SHP77 treated with DMSO at 0.1 percent for 48 hours (cell line): ENCODE measurements at regions not wholly inside any gene's neighbourhood (a gene's known extent, or its start where the extent isn't known, plus 50 kb on each side); places are given as distances from the start of the nearest gene placed in this dataset.
"Not testable (repeated sequence)": the region's sequence is repeated elsewhere in the genome, so short reads cannot be mapped to it uniquely, and the experiment has no call there.

Experiments
- DNase-seq: peaks from one replicate; lab custom pipeline; 2025; lab: John Stamatoyannopoulos, UW

DNA sequence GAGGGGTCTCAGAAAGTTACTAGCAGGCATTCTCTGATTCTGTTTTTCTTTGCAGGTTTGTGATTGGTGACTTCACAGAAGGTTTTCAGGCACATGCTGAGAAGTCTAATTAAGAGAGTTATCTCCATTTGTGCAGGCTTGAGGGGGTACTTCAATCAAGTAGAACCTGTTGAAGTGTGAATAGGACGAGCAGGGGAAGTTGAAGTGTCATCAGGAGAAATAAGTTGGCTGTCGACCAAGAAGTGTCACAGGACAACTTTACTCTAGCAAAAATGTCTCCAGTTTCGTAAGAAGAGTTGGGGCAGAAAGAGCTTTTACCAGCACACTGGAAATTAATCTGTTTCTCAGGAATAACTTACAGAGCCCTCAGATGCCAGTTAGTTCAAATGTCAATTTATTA, 576.5 kb upstream of the SLITRK5 start:
- DNase-seq, result no peak

GRCh38 chr13:87100431-87100830, 570.7 kb upstream of the SLITRK5 start:
- DNase-seq, result no peak

- no peak for DNase-seq
Observed at GRCh38 chr13:87107651-87108050, 563.5 kb upstream of the SLITRK5 start.

DNA sequence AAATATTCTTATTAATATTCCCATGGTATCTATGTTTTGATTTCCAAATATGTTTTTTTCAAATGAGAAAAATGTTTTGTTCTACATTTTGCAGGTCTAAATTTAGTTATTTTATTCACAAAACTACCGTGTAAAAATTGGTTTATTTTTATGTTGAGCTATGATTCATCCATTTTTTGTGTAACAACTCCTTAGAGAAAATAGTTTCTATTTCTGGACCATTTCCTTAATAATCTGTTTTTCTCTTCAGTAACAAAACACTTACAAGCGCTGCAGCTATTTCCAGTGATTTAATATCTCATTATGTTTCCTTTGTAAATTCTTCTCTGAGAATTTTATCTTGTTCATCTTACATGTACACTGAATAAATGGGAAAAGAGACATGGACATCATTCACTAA, 550.7 kb upstream of the SLITRK5 start:
- DNase-seq, result no peak

GRCh38 chr13:87122551-87122950, 548.6 kb upstream of the SLITRK5 start:
- DNase-seq, result no peak

DNA sequence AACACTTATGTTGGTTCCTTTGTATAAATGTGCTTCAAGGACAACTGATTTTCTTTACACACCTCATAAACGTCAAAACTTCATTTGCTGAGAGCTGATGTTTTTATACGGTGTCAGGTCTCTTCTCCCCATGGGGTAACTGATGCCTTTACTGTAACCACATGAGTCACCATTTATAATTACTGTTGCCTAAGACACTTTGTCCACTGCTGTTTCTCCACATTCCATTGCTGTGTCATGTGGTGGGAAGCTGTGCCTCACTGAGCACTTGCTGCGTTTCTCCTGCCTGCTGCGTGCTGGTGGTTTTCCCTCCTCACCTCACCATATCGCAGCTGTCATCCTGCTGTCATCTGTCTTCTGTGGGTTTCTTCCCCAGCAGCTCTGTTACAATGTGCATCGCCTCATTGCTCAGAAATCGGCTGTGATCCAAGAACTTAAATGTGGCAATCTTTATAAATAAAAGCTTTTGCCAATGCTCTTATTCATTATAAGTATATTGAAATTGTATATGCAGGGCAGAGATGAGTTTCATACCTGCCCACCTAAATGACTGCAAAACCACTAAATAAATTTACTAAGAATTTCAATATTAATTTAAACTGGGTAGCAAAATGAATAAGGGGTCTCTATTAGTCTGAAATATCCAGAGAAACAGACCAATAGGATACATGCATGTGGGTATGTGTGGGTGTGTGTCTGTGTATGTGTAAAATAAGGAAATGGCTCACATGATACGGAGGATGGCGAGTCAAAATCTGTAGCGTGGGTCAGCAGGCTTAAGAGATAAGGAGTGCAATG, 547.0 kb upstream of the SLITRK5 start:
- peak; percentile 68 for DNase-seq

- DNase-seq, result no peak
Observed at GRCh38 chr13:87124785-87125074, 546.4 kb upstream of the SLITRK5 start.

- DNase-seq, result peak; percentile 23
Observed at GRCh38 chr13:87128036-87128435, 543.1 kb upstream of the SLITRK5 start.

GRCh38 chr13:87128491-87128890, 542.7 kb upstream of the SLITRK5 start:
- no peak for DNase-seq

- DNase-seq, result no peak
Observed at GRCh38 chr13:87129602-87130300, 541.4 kb upstream of the SLITRK5 start.

DNA sequence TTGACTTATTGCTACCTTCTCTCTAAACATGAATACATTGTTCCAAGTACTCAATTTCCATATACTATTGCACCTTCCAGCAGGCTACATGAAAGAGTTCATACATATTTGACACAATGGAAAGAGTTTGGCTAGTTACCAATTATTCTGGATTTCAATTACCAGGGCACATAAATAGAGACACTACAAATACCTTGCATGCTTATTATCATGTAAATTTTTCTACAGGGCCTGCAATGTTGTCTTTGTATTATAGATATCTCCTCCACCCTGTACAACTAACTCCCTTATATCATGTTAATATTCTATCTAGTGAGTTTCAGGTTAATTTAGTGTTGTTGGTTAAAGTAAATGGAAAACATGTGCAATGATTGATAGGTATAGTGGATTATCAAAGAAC, 540.7 kb upstream of the SLITRK5 start:
- DNase-seq, result no peak

DNA sequence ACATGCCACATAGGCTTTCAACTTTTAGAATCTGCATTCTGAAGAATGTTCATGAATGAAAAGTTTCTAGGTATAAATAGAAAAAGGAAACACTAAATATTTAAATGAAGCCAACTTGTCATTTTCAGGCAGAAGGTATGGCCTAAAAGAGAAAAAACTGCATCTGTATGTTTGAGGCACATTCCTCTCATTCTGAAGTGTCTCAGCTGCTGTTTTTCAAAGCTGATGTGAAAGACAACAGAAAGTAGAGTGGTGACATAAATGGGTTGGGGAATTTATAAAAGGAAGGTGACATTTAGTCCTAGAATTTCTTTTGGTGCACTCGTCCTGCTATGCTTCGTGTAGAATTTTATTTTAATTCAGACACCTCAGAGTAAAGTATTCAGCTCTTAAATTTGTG, 539.6 kb upstream of the SLITRK5 start:
- no peak for DNase-seq

DNA sequence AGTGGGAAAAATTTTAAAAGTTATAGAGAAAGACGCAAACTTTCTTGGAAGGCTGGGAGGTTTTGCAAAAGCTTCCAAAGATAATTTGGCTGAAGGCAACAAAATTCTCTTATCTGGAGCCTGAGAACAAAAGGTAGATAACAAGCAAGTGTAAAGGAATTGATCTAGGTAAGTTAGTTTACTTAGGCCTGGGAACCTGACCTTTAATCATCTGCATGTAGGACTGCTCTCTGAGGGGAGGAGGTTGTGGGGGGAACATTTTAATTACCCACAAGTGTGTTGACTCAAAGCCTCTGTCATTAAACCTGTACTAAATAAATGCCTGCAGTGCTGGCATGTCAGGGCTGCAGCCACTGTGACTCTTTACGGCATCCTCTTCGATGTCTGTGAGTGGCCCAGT, 532.3 kb upstream of the SLITRK5 start:
- DNase-seq, result no peak

DNA sequence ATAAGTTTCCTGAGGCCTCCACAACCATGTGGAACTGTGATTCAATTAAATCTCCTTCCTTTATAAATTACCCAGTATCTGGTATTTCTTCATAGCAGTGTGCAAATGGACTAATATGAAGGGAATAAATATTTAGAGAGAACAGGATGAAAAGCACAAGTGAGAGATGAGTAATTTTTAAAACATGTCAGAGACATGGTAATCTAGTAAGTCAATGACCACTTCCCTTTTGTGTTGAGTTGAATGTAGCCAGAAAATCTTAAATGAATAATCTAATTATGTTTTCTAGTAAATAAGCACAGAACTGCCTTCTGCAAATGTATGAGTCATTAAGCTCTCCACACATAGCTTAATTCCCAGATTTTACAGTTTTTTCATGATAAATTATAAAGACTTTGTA, 524.1 kb upstream of the SLITRK5 start:
- no peak for DNase-seq

- DNase-seq, result no peak
Observed at GRCh38 chr13:87153371-87153770, 517.8 kb upstream of the SLITRK5 start.

GRCh38 chr13:87166348-87166747, 504.8 kb upstream of the SLITRK5 start:
- no peak for DNase-seq

DNA sequence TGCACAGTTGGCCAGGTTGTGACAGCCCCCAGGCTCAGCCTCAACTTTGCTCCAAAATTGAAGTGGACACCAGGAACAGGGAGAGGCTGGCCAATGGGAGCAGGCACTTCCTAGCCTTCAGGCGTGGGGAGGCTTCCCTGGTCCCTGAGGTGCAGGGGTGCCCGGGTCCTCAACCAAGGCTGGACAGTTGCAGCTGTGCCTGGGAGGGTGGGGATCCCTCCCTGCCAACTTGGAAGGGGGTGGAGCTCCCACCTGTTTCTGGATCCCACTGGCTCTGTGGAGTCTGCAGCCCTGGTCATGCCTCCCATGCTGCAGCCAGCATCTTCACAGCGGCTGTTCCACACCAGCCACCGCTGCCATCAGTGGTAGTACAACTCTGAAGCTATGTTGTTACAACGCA, 502.8 kb upstream of the SLITRK5 start:
- DNase-seq, result no peak

DNA sequence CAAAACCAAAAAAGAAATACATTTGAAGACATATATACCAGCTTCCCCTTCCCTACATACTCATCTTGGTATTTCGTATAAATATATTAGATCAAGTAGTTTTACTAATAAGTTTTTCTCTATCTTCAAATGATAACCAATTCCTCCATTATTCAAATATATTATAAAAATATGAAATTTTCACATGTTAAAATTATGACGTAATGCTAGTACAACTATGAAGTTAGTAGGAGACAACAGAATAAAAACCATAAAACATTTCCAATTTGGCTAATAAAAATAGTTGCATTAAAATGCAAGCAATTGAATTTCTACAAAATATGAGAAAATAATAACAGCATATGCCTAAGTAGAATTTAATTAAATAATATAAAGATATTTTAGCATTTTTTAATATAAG, 501.8 kb upstream of the SLITRK5 start:
- DNase-seq, result no peak

DNA sequence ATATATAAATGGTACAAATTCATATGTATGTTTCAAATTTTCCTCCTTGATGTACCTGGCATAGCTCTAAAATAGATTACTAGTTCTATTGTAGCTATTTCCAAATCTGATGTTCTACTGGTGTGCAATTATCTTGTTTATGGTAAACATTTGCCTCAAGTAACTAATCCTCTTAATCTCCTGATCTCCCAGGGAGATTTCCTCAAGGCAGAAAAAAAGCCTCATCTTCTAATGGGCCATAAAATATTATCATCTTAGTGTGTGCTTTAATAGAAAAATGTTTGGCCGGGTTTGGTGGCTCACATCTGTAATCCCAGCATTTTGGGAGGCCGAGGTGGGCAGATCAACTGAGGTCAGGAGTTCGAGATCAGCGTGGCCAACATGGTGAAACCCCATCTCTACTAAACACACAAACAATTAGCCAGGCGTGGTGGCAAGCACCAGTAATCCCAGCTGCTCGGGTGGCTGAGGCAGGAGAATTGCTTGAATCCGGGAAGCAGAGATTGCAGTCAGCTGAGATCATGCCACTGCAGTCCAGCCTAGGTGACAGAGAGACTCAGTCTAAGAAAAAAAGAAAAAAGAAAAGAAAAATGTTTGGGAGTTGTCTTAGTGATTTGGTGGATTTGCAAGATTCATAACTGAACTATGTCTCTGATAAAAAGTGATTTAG, 498.9 kb upstream of the SLITRK5 start:
- DNase-seq, result no peak

- not testable (repeated sequence) for DNase-seq
Observed at GRCh38 chr13:87185138-87185537, 486.0 kb upstream of the SLITRK5 start.

GRCh38 chr13:87186647-87187046, 484.5 kb upstream of the SLITRK5 start:
- not testable (repeated sequence) for DNase-seq

DNA sequence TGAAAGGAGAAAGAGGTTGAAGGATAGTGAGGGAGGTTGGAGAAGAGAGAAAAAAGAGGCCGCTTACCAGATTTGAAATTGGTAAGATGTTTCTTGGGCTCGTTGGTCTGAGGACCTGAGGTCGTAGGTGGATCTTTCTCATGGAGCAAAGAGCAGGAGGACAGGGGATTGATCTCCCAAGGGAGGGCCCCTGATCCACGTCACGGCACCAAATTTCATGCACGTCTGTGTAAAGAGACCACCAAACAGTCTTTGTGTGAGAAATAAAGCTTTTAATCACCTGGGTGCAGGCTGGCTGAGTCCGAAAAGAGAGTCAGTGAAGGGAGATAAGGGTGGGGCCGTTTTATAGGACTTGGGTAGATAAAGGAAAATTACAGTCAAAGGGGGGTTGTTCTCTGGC, 479.7 kb upstream of the SLITRK5 start:
- DNase-seq, result not testable (repeated sequence)

GRCh38 chr13:87198371-87198770, 472.8 kb upstream of the SLITRK5 start:
- DNase-seq, result no peak
